ENCODE measurements at regions not wholly inside any gene's neighbourhood (a gene's known extent, or its start where the extent isn't known, plus 50 kb on each side); places are given as distances from the start of the nearest gene placed in this dataset.

DNA sequence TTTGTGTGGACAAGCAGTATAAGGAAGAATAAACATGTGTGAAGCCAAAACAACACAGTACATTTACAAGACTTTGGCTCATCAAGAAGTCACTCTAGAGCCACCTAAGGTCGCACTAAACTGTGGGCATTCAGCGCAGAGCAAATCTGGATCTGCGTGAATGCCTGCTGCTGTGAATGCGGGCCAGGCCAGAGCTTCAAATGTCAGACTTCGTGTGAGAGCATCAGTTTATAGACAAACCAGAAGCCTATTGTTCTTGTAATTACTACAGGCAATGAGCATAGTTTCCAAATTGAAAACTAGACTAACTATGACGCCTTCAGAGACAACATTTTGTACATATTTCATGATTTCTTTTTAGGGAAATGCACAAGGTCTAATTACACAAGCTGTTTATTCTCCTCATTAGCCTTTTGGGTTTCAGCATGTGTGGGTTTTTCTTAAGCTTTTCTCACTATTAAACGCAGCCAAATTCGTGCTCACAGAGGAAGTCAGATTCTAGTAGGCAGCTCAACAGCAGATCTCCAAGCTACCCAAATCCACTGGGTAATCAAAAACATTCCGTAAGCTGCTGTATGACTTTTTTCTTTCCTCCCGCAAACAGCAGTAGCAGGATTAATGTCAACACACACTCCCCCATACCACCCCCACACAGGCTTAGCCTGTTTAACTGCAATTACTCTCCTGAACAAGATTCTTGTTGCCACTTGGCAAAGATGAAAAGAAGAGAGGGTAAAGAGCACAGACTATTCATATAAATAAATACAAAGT, 84.5 kb upstream of the SETMAR start:
- no peaks in the 10 kb centered on the region for H3K9me3 ChIP-seq (ENCODE audit: control insufficient read depth, low read length)
- 86 to 87% methylated on average over 8 to 9 of the region's 10 CpGs for WGBS, 2 experiments (ENCODE audit: insufficient coverage in 2 of 2)
- H3K4me1 ChIP-seq (ENCODE audit: control insufficient read depth, insufficient read depth, low read length, poor library complexity, severe bottlenecking) = no peaks in the 10 kb centered on the region
- no peak overlapping the region for H3K4me3 ChIP-seq (ENCODE audit: extremely low read depth, insufficient read depth, low read length, poor library complexity, severe bottlenecking)
- no peaks in the 10 kb centered on the region for H3K36me3 ChIP-seq (ENCODE audit: control insufficient read depth, insufficient read depth, low read length)
- peak overlapping the region; percentile 19 for H3K27ac ChIP-seq (ENCODE audit: low read depth, low read length, severe bottlenecking)

- Histone ChIP-seq H3K36me3 (ENCODE audit: control insufficient read depth, insufficient read depth, low read length) (no peaks in the 10 kb centered on the region), H3K9me3 (ENCODE audit: control insufficient read depth, low read length) (no peaks in the 10 kb centered on the region), H3K4me1 (ENCODE audit: control insufficient read depth, insufficient read depth, low read length, poor library complexity, severe bottlenecking) (no peaks in the 10 kb centered on the region), H3K4me3 (ENCODE audit: extremely low read depth, insufficient read depth, low read length, poor library complexity, severe bottlenecking) (no peak overlapping the region), H3K27ac (ENCODE audit: low read depth, low read length, severe bottlenecking) (no peak overlapping the region)
- WGBS, 2 experiments (ENCODE audit: insufficient coverage in 2 of 2) = no CpG with 5 or more reads among the region's 2 CpGs
These were observed 84.0 kb upstream of the SETMAR start for GRCh38 chr3:4219227-4219568.

GRCh38 chr3:4220065-4220464, 83.1 kb upstream of the SETMAR start:
- no CpG with 5 or more reads among the region's 3 CpGs for WGBS, 2 experiments (ENCODE audit: insufficient coverage in 2 of 2)
- Histone ChIP-seq H3K36me3 (ENCODE audit: control insufficient read depth, insufficient read depth, low read length) (no peaks in the 10 kb centered on the region), H3K9me3 (ENCODE audit: control insufficient read depth, low read length) (no peaks in the 10 kb centered on the region), H3K4me1 (ENCODE audit: control insufficient read depth, insufficient read depth, low read length, poor library complexity, severe bottlenecking) (no peaks in the 10 kb centered on the region), H3K4me3 (ENCODE audit: extremely low read depth, insufficient read depth, low read length, poor library complexity, severe bottlenecking) (no peak overlapping the region), H3K27ac (ENCODE audit: low read depth, low read length, severe bottlenecking) (no peak overlapping the region)

GRCh38 chr3:4222574-4223175, 80.5 kb upstream of the SETMAR start:
- WGBS, 2 experiments (ENCODE audit: insufficient coverage in 2 of 2) = 92 to 93% methylated on average over 2 to 3 of the region's 5 CpGs

GRCh38 chr3:4223777-4224176, 79.4 kb upstream of the SETMAR start:
- H3K36me3 ChIP-seq (ENCODE audit: control insufficient read depth, insufficient read depth, low read length) = no peaks in the 10 kb centered on the region
- 88 to 89% methylated on average over 2 of the region's 2 CpGs for WGBS, 2 experiments (ENCODE audit: insufficient coverage in 2 of 2)
- H3K9me3 ChIP-seq (ENCODE audit: control insufficient read depth, low read length) = no peaks in the 10 kb centered on the region
- no peak overlapping the region for H3K4me3 ChIP-seq (ENCODE audit: extremely low read depth, insufficient read depth, low read length, poor library complexity, severe bottlenecking)
- H3K27ac ChIP-seq (ENCODE audit: low read depth, low read length, severe bottlenecking) = no peak overlapping the region
- no peaks in the 10 kb centered on the region for H3K4me1 ChIP-seq (ENCODE audit: control insufficient read depth, insufficient read depth, low read length, poor library complexity, severe bottlenecking)

More at GRCh38 chr3:4222574-4223175, 80.5 kb upstream of the SETMAR start:
- no peaks in the 10 kb centered on the region for H3K4me1 ChIP-seq (ENCODE audit: control insufficient read depth, insufficient read depth, low read length, poor library complexity, severe bottlenecking)
- no peaks in the 10 kb centered on the region for H3K36me3 ChIP-seq (ENCODE audit: control insufficient read depth, insufficient read depth, low read length)
- H3K4me3 ChIP-seq (ENCODE audit: extremely low read depth, insufficient read depth, low read length, poor library complexity, severe bottlenecking) = no peak overlapping the region
- no peaks in the 10 kb centered on the region for H3K9me3 ChIP-seq (ENCODE audit: control insufficient read depth, low read length)
- H3K27ac ChIP-seq (ENCODE audit: low read depth, low read length, severe bottlenecking) = no peak overlapping the region

- Histone ChIP-seq H3K9me3 (ENCODE audit: control insufficient read depth, low read length) (no peaks in the 10 kb centered on the region), H3K4me3 (ENCODE audit: extremely low read depth, insufficient read depth, low read length, poor library complexity, severe bottlenecking) (no peak overlapping the region), H3K27ac (ENCODE audit: low read depth, low read length, severe bottlenecking) (no peak overlapping the region), H3K36me3 (ENCODE audit: control insufficient read depth, insufficient read depth, low read length) (no peaks in the 10 kb centered on the region), H3K4me1 (ENCODE audit: control insufficient read depth, insufficient read depth, low read length, poor library complexity, severe bottlenecking) (no peaks in the 10 kb centered on the region)
These were observed 78.8 kb upstream of the SETMAR start for GRCh38 chr3:4224331-4224730.

GRCh38 chr3:4225005-4225471, 78.1 kb upstream of the SETMAR start:
- Histone ChIP-seq H3K4me3 (ENCODE audit: extremely low read depth, insufficient read depth, low read length, poor library complexity, severe bottlenecking) (no peak overlapping the region), H3K9me3 (ENCODE audit: control insufficient read depth, low read length) (no peaks in the 10 kb centered on the region), H3K4me1 (ENCODE audit: control insufficient read depth, insufficient read depth, low read length, poor library complexity, severe bottlenecking) (no peaks in the 10 kb centered on the region), H3K27ac (ENCODE audit: low read depth, low read length, severe bottlenecking) (no peak overlapping the region), H3K36me3 (ENCODE audit: control insufficient read depth, insufficient read depth, low read length) (no peaks in the 10 kb centered on the region)

- Histone ChIP-seq H3K27ac (ENCODE audit: low read depth, low read length, severe bottlenecking) (no peak overlapping the region), H3K4me3 (ENCODE audit: extremely low read depth, insufficient read depth, low read length, poor library complexity, severe bottlenecking) (no peak overlapping the region), H3K36me3 (ENCODE audit: control insufficient read depth, insufficient read depth, low read length) (no peaks in the 10 kb centered on the region), H3K9me3 (ENCODE audit: control insufficient read depth, low read length) (no peaks in the 10 kb centered on the region), H3K4me1 (ENCODE audit: control insufficient read depth, insufficient read depth, low read length, poor library complexity, severe bottlenecking) (no peaks in the 10 kb centered on the region)
- WGBS, 2 experiments (ENCODE audit: insufficient coverage in 2 of 2) = 67 to 100% methylated on average over 1 of the region's 2 CpGs
These were observed 74.9 kb upstream of the SETMAR start for GRCh38 chr3:4228295-4228694.

- Histone ChIP-seq H3K4me3 (ENCODE audit: extremely low read depth, insufficient read depth, low read length, poor library complexity, severe bottlenecking) (no peak overlapping the region), H3K27ac (ENCODE audit: low read depth, low read length, severe bottlenecking) (no peak overlapping the region), H3K9me3 (ENCODE audit: control insufficient read depth, low read length) (no peaks in the 10 kb centered on the region), H3K36me3 (ENCODE audit: control insufficient read depth, insufficient read depth, low read length) (no peaks in the 10 kb centered on the region), H3K4me1 (ENCODE audit: control insufficient read depth, insufficient read depth, low read length, poor library complexity, severe bottlenecking) (no peaks in the 10 kb centered on the region)
- 74% methylated on average over 3 of the region's 4 CpGs for WGBS, 2 experiments (ENCODE audit: insufficient coverage in 2 of 2)
These were observed 72.1 kb upstream of the SETMAR start for GRCh38 chr3:4231041-4231440.

DNA sequence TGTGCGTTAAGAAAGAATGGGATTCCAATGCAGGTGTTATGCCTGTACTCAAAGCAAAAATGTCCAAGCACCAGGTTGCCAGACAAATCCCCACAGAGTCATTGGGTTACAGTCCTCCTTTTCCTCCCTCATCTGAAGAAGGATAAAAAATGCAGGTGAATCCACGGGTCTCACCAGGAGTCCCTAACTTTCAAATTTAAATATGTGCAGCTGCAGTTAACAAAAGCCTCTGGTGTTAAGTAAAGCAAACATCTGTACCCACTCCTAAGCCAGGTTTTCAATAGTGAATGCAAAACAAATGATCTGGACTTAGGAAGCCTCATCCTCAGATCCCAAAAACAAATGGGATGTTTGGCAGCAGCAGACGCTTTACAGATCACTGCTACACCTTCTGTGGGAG, 70.4 kb upstream of the SETMAR start:
- H3K27ac ChIP-seq (ENCODE audit: low read depth, low read length, severe bottlenecking) = no peak overlapping the region
- no peak overlapping the region for H3K4me3 ChIP-seq (ENCODE audit: extremely low read depth, insufficient read depth, low read length, poor library complexity, severe bottlenecking)
- WGBS, 2 experiments (ENCODE audit: insufficient coverage in 2 of 2) = 56 to 83% methylated on average over 2 to 3 of the region's 3 CpGs
- H3K9me3 ChIP-seq (ENCODE audit: control insufficient read depth, low read length) = peaks cover 5% of the 10 kb centered on the region
- no peaks in the 10 kb centered on the region for H3K36me3 ChIP-seq (ENCODE audit: control insufficient read depth, insufficient read depth, low read length)
- no peaks in the 10 kb centered on the region for H3K4me1 ChIP-seq (ENCODE audit: control insufficient read depth, insufficient read depth, low read length, poor library complexity, severe bottlenecking)

GRCh38 chr3:4233488-4233887, 69.7 kb upstream of the SETMAR start:
- peaks cover 5% of the 10 kb centered on the region for H3K9me3 ChIP-seq (ENCODE audit: control insufficient read depth, low read length)
- no peaks in the 10 kb centered on the region for H3K36me3 ChIP-seq (ENCODE audit: control insufficient read depth, insufficient read depth, low read length)
- H3K4me1 ChIP-seq (ENCODE audit: control insufficient read depth, insufficient read depth, low read length, poor library complexity, severe bottlenecking) = no peaks in the 10 kb centered on the region
- H3K4me3 ChIP-seq (ENCODE audit: extremely low read depth, insufficient read depth, low read length, poor library complexity, severe bottlenecking) = no peak overlapping the region
- WGBS, 2 experiments (ENCODE audit: insufficient coverage in 2 of 2) = 100% methylated on average over 1 of the region's 2 CpGs
- no peak overlapping the region for H3K27ac ChIP-seq (ENCODE audit: low read depth, low read length, severe bottlenecking)

Data from mesodermal cell (in vitro differentiated cells).